Ishikawa (cell line): ENCODE measurements at regions not wholly inside any gene's neighbourhood (a gene's known extent, or its start where the extent isn't known, plus 50 kb on each side); places are given as distances from the start of the nearest gene placed in this dataset.

Source experiments
- EP300 ChIP-seq: IDR thresholded peaks from 2 replicates; pipeline ENCODE4 v1.6.1; 2012; ENCODE audit warnings: borderline replicate concordance
- YY1 ChIP-seq: IDR thresholded peaks from 2 replicates; pipeline ENCODE4 v1.6.1; 2012; ENCODE audit warnings: low read depth
- TF ChIP-seq, protein P1 (sequence below): IDR thresholded peaks from 2 replicates; pipeline ENCODE4 v1.6.1; 2012; ENCODE audit warnings: low read depth, mild to moderate bottlenecking
- TF ChIP-seq, protein P2 (sequence below): IDR thresholded peaks from 2 replicates; pipeline ENCODE4 v1.6.1; 2012

DNA sequence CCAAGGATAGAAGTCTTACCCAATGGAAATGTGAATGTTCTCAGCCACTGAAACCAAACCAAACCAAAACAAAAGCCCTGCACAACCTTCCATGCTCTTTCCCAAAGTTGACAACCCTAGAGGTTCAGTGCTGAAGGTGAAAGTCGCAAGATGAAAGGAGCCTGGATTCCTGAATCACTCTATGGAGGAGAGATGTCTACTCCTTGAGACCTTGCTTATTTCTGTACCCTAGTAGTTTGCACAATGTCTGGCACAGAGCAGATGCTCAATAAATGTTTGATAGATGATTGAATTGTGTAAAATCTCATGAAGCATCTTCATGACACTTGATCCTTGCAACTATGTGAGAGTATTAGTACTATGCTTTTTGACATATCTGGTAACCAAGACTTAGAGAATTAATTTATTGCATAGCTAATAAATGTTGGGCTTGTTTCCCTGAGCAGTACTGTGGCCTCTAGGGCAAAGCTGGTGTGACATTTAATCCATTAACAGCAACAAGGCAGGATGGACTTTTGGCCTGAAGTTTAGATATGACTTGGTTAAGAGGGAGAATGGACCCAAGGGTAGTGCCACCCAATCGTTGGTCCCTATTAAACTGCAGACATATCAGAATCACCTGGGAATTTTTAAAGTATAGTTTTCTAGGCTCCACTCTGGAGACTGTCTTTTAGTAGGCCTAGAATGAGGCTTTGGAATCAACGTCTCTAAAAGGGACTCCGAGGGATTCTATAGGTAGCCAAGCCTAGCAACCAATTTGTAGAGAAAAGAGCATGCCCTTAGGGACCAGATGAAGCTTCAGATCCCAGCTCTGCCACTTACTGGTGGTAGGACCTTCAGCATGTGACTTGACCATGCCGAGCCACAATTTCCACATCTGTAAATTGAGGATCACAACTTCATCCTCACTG is 145.9 kb downstream of the DDX1 start:
- TF ChIP-seq, protein P1, sequence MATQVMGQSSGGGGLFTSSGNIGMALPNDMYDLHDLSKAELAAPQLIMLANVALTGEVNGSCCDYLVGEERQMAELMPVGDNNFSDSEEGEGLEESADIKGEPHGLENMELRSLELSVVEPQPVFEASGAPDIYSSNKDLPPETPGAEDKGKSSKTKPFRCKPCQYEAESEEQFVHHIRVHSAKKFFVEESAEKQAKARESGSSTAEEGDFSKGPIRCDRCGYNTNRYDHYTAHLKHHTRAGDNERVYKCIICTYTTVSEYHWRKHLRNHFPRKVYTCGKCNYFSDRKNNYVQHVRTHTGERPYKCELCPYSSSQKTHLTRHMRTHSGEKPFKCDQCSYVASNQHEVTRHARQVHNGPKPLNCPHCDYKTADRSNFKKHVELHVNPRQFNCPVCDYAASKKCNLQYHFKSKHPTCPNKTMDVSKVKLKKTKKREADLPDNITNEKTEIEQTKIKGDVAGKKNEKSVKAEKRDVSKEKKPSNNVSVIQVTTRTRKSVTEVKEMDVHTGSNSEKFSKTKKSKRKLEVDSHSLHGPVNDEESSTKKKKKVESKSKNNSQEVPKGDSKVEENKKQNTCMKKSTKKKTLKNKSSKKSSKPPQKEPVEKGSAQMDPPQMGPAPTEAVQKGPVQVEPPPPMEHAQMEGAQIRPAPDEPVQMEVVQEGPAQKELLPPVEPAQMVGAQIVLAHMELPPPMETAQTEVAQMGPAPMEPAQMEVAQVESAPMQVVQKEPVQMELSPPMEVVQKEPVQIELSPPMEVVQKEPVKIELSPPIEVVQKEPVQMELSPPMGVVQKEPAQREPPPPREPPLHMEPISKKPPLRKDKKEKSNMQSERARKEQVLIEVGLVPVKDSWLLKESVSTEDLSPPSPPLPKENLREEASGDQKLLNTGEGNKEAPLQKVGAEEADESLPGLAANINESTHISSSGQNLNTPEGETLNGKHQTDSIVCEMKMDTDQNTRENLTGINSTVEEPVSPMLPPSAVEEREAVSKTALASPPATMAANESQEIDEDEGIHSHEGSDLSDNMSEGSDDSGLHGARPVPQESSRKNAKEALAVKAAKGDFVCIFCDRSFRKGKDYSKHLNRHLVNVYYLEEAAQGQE: no peak
- no peak for TF ChIP-seq EP300
- TF ChIP-seq, protein P2, sequence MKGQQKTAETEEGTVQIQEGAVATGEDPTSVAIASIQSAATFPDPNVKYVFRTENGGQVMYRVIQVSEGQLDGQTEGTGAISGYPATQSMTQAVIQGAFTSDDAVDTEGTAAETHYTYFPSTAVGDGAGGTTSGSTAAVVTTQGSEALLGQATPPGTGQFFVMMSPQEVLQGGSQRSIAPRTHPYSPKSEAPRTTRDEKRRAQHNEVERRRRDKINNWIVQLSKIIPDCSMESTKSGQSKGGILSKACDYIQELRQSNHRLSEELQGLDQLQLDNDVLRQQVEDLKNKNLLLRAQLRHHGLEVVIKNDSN: no peak
- TF ChIP-seq YY1: no peak
